ENCODE measurements at regions not wholly inside any gene's neighbourhood (a gene's known extent, or its start where the extent isn't known, plus 50 kb on each side); places are given as distances from the start of the nearest gene placed in this dataset.

DNA sequence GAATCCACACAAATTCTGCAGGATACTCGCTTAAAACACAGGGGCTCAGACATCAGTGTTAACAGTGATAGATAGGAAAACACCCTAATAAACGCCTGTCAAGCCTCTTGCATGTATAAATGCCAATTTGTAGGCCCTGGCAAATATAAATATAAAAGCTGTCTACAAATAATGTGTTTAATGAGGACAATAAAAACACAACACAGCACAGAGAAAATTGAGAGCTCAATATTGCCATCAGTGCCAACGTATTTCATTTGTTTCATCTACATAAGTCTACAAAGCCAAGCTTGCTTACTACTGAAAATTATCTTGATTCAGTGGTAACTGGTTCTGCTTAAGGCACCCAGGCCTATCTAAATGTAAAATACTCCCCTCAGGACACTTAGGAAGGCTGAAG is 1387.0 kb upstream of the TENM4 start:
- DNase-seq (ENCODE audit: low spot score) (no peak), ATAC-seq (no peak)

DNA sequence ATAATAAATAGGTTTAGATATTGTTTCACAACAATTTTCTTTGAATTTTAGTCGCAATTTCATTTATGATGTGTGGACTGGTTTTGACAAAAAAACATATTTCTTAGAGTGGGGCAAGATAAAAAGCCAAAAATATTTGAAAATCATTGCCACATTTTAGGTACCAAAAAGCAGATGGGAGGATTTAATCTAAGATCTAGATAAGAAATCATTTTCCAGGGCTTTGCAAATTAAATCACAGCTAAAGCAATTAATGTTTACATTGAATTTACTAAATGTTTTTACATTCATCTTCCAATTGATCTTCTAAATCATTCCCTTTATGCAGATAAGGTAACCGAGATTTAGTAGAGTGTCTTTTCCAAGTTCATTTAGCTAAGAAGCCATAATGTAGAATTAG is 1386.0 kb upstream of the TENM4 start:
- ATAC-seq, result no peak
- DNase-seq (ENCODE audit: low spot score), result no peak

DNA sequence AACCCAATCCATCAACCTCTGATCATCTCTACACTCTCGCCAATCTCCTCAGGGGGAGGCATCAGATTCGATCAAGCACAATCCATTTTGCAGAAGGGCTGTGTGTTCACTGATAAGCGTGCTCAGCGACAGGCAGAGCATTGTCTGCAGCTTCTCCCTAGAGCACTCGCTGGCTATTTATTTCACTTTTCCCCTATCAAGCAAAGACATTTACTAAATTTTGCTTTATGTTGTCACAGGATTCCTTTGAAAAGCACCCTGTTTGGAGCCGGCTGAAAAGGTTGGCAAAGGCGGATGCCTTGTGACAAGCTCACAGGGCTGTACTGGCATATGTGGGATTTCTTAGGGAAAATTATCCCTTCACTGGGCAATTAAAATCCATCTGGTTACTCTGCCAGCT is 1381.5 kb upstream of the TENM4 start:
- ATAC-seq, result no peak
- DNase-seq (ENCODE audit: low spot score), result no peak

DNA sequence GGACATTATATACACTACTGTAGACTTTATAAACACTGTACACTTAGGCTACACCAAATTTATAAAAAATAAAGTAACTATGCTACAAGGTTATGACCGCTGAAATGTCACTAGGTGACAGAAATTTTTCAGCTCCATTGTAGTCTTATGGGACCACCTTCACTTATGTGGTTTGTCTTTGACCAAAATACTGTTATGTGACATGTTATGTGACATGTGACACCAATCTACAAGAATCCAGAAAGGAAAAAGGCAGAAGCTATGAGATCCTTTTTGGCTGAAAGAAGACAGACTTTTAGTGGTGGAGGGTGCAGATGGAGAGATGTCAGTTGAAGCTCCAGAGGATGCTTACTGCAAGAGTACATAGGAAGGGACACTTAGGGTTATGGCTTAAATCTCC is 1378.4 kb upstream of the TENM4 start:
- DNase-seq (ENCODE audit: low spot score) (no peak), ATAC-seq (no peak)

DNA sequence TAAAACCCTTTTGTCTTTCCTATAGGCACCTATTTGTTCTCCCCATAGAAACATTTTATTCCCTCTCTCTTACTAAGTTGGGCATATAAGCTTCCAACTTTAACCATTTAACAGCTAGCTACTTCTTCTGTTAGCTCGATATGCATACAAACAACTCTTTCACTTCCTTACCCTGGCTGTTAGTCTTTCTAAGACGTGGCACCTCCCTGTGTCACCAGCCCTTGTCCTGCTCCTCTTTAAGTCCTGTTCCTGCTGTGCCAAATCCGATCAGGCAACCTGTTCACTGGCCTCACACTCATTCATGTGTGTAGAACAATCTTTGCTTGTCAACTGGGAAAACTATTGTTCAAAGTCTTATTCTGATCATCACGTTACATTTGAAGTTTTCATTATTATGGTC is 1376.1 kb upstream of the TENM4 start:
- ATAC-seq, result no peak
- DNase-seq (ENCODE audit: low spot score), result no peak

DNA sequence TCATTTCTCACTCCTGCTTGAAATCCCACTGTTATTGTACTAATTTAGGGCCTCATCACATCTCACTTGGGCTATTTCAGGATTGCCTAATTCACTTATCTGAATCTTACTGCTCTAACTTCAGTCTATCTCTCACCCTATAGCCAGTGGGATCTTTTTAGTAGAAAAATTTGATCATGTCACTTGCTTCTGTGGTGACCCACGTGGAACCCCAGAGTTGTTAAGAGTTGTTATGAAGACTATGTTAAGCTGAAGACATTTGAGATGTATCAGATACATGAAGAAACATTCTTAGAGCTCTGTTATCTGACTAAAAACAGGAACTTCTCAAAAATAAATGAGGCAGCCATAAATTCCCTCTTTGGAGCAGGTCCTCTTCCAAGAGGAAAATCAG is 1375.6 kb upstream of the TENM4 start:
- DNase-seq (ENCODE audit: low spot score) (no peak), ATAC-seq (no peak)

DNA sequence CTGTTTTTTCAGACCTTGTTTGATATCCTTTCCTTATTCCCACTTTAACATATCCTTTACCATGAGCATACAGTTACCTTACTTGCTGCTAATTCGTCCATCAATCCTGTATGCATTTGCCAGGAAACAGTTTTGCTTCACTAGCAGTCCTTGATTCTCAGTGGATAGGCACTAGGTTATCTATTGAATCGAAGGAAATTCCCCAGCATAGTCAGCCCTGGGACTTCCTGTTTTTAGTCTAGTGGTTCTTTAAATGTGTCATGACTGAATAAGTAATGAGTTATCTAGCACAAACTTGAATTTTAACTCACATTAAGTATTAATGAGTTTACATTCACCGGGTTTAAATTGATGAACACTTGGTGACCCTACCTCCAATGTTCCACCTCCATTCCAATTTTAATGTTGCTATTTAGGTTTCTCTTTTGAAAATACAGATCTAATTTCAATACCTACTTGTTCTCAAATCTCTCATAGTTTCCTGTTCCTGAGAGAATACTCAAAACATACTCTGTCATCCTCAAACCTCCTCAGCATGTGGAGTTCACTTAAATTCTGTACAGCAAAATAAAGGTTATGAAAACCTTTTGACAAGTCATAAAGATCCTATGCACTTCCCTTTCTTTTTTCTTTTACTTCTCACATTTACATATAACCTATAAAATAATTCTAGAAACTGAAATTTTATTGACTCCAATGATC is 1375.1 kb upstream of the TENM4 start:
- DNase-seq (ENCODE audit: low spot score) (no peak), ATAC-seq (no peak)

DNA sequence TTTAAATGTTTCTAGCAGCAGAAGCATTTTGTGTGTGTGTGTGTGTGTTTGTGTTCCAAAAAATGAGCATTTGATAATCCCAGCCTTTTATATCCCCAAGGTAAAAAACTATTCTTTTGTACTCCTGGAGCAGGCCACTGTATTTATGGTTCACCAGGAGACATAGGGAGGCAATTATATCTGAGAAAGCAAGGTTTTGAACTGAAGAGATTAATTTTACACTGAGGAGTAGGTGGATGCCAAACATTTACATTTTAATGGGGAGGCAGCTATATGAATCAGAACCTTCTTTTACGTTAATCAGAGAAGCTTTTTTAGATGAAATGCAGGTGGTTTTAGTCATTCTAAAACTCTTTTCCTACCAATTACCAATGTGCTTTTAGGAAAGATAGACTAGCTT is 1374.0 kb upstream of the TENM4 start:
- ATAC-seq (no peak), DNase-seq (ENCODE audit: low spot score) (no peak)

DNA sequence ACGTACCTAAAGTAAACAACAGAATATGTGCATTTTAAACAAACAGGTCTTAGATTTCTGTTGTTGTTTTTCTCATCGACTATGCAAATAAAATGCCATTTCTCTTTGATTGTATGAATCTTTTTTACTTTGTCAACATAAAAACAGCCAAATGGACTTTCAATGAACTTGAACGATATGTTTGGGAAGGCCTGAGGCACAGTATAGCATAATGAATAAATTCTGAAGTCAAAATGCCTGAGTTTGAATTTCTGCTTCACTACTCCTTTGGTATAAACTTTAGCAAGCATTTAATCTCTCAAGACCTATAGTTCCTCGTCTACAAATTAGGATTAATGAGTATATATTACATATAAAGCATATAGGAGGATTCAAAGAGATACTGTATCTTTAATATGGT is 1369.9 kb upstream of the TENM4 start:
- no peak for ATAC-seq
- DNase-seq (ENCODE audit: low spot score), result no peak

DNA sequence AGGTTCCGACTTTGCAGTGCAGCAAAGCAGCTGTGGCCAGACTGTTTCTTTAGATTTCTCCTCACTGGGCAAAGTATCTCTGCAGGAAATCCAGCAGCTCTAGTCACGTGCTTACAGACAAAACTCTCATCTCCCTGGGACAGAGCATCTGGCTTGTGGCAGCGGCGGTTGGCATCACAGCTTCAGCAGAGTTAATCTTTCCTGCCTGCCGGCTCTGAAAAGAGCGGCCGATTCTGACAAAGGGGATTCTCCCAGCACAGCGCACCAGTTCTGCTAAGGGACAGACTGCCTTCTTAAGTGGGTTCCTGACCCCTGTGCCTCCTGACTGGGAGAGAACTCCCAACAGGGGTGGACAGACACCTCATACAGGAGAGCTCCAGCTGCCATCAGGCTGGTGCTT is 1357.3 kb upstream of the TENM4 start:
- no peak for ATAC-seq
- no peak for DNase-seq (ENCODE audit: low spot score)

DNA sequence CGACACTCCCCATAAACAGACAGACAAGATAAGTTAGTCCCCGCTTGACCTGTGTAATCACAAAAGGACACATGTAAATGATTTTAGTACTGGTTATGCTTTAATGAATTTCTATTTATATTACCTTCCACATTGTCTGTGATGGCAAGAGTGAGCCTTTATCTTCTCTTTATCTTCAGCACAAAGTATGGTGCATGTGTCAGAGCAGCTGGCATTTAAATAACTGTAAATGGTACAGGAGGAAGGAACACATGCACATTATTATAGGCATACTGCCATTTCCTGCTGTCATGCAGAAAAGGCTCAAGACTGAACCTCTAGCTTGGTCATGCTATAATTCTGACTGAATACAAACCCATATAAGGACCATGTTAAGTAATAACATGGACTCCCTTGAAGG is 1342.7 kb upstream of the TENM4 start:
- no peak for ATAC-seq
- no peak for DNase-seq (ENCODE audit: low spot score)

DNA sequence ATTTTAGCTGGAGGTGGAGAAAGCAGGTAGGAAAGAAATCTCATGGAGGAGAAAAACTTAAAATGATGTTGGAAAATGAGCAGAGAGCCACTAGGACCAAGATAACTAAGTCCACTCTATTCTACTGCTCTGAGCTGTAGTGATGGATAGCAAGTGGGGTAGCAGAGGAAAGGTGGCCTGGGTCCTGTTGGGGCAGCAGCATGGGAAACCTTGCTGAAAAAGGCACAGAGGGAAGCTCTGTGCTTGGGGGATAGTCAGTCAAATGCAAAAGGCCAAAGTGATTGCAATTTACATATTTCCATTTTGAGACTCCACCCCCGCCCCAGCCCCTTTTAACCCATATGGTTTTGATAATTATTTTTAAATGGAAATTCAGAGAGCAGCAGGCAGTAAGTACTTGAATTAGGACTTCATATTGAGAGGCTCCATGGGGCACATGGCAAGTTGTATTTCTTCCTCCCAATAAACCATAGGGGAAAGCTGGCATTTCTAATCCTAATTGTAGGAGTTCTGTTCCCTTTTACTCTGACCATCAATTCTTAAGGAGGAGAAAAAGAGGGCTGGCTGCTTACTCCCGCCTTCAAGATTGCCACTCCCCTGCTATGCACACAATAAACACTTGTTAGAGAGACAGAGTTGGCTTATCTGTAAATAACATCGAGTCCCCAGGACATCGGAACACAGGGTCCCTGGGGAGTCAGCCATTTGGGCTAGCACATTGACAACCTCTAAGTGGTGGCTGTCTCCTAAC is 1341.5 kb upstream of the TENM4 start:
- DNase-seq (ENCODE audit: low spot score) (no peak), ATAC-seq (no peak)

DNA sequence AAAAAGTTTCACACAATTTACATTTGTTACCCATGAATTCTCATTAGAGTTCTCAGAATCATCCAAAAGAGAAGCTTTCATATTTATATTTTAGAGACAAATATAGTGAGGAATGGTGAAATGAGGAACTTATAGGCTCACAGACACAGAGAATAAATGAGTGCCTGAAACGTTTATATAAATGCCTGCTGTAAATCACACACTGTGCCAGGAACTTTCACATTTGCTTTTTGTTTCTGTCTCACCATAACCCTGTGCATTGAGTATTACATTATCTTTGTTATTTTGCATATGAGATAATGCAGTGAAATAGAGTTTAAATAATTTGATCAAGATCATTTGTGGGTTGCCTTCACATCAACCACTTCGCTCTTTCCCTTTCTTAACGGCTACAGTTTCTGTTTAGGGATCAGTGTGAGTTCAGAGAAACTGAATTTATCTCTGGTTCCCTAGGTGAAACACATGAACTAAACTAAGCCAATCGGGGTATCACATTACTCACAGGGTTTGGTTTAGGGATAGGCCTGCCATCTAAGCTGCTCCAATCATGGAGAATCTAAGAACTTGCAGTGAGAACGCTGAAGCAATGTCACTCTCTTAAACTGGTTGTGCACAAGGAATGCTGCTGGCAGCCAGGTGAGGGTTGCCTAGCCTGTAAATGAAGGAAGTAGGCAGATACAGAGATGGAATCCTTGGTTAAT is 1339.2 kb upstream of the TENM4 start:
- DNase-seq (ENCODE audit: low spot score), result no peak
- ATAC-seq, result no peak

DNA sequence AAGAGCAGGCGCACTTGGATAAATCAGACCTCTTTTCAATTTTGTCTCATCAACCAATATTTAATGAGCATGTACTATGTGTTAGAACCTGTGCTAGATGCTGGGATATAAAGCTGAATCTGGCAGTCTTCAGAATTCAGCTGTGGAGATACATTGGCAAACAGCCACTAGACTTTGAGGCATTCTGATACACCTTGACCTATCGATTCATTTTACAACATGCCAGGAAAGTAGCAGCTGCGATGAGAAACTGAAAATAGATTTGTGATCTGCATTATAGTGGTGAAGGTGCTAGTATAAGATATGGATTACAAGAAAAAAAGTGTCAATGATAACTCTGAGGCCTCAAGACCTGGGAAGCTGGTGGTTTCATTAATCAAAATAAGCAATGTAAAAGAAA is 1338.1 kb upstream of the TENM4 start:
- ATAC-seq (no peak), DNase-seq (ENCODE audit: low spot score) (no peak)

DNA sequence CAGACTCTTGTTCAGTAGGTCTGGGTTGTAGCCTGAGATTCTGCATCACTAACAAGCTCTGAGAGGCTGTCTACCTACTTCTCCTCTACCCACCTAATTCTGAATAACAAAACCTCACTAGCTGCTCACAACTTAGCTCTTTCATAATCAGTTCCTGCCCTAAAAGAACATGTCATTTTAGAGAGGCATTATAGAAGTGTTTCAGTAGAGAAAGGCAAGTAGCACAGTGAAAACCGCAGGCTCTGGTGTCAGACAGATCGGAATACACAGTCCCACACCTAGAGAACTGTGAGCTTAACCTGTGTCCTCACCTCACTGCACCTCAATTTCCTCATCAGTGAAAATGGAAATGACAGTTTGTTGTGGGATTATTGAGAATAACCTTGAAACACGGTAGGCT is 1337.6 kb upstream of the TENM4 start:
- DNase-seq (ENCODE audit: low spot score) (no peak), ATAC-seq (no peak)

DNA sequence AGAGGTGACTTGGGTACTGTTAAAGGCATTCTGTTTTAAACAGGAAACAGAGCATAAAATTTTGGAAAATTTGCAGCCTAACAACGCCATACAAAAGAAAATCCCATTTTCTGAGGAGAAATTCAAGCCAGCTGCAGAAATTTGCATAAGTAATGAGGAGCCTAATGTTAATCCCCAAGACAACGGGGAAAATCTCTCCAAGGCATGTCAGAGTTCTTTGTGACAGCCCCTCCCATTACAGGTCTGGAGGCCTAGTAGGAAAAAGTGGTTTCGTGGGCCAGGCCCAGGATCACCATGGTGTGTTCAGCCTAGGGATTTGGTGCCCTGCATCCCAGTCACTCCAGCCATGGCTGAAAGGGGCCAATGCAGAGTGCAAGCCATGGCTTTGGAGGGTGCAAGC is 1333.1 kb upstream of the TENM4 start:
- ATAC-seq, result no peak
- DNase-seq (ENCODE audit: low spot score), result no peak

DNA sequence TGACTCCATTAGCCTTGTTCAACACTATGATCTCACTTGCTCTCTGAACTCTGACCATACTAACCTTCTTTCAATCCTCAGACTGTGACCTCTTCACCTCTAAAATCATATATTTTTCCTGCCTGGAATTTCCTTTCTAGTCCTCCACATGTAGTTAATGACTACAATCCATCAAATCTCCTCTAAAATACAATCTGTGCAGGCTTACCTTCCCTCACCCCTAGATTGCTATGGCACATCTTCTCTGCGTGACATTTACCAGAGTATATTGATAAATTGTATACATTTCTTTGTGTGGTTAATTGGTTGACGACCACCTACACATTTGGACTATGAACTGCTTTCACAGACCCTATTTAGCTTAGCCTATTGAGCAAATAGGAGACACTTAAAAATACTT is 1330.2 kb upstream of the TENM4 start:
- DNase-seq (ENCODE audit: low spot score), result no peak
- no peak for ATAC-seq

DNA sequence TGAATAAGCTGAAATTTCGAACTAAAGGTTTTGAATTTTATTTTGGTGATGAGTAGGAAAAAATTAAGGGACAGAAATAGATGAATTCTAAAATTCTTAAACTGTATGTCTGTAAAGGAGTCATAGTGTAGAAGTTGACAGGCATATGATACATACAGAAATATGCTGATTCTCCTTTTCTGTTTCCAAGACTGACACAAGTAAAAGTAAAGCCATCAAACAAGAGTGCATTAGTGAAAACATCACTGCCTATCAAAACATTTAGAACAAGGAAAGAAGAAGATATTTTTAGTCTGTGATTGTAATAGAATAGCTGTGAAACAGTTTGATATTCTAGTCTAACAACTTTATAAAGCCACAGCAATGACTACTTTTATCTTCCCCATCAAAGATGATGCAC is 1318.0 kb upstream of the TENM4 start:
- ATAC-seq (no peak), DNase-seq (ENCODE audit: low spot score) (no peak)

DNA sequence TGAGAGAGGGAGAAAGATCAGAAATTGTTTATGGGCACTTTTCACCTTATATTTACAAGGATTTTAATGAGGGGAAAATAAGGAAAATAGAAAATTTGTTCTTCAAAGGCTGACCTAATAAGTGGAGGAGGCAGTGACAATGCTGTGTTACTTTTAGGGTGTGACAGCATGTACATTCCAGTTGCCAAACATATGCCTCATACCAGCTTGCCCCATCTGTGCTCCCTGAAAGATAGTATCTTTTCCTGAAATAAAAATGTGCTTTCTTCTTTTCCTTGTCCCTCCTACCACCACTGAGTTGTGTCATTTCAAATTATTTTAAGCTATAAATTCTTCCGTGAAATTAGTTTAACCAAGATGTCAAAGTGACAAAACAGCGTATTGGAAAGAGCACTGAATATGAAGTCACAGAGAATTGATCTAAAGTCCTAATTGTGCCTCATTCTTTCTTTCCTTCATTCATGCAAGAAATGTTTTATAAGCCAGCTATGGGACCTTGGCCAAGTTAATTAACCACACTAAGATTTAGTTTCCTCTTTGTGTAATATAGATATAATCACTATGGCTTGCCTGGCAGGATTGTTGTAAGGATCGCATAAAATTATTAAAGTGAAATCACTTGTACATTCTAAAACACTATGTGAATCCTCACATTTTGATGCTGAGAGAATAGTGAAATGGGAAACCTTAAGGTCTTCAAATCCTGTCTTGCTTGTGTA is 1307.5 kb upstream of the TENM4 start:
- DNase-seq (ENCODE audit: low spot score), result no peak

DNA sequence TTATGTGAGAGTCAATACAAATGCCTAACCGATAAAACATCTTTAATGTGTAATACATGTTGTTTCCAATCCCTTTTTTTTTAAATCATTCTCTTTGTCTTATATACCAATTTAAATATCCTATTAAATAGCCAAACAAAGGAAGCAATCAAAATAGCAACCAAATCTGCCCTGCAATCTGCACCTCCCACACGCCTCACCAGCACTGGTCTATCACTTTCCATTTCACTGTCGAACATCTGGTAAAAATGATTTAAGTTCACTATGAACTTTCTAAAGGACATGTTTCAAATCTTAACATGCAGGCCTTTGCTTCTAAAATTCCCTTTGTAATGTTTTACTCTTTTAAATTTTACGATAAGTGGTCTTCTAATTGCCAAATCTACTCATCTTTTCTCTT is 1305.5 kb upstream of the TENM4 start:
- ATAC-seq (no peak), DNase-seq (ENCODE audit: low spot score) (no peak)

More for the DNA sequence above, 1307.5 kb upstream of the TENM4 start:
- no peak for ATAC-seq

DNA sequence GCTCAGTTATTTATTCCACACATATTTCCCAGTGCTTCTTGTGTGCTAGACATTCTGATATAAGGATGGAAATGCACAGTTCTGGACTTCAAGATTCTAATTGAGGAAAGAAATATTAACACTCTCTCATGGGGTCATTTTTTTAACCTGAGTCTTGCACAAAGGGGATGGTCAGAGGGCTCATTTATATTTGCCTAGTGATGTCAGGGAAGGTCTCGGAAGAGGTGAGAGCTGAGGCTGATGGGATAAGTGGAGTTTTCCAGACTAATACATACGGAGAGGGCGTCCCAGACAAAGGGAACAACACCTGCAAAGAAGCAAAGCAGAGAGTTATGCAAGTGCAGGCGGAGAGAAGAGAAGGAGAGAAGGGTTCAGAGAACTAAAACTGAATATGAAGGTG is 1304.6 kb upstream of the TENM4 start:
- no peak for DNase-seq (ENCODE audit: low spot score)
- no peak for ATAC-seq

DNA sequence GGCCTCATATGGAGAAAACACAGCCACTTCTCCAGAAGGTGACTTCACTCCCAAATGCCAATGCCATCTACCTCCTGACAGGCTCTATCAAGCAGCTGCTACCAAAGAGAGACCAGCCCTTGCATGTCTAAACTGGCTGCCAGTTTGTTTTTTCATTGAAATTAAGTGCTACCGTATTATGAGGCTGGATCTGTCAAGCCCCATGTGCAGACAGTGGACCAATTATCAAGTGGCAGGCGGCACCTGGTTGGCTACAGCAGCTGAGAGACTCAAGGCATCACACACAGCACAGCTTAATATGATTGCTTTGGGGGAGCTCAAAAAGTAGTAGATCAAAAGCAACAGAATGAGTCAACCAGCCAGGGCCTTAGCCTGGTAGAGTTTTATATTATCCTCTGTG is 1293.0 kb upstream of the TENM4 start:
- no peak for ATAC-seq
- no peak for DNase-seq (ENCODE audit: low spot score)

Data from left lobe of liver (tissue), 2 donors.